ENCODE measurements at regions not wholly inside any gene's neighbourhood (a gene's known extent, or its start where the extent isn't known, plus 50 kb on each side); places are given as distances from the start of the nearest gene placed in this dataset.

- WGBS, 3 donors = 78 to 87% (median 79%) methylated on average over 2 of the region's 2 CpGs
- H3K27ac ChIP-seq (ENCODE audit: low read depth in 1 of 3, low read length in 2 of 3) = peak overlapping the region in 1 of 3 donors; percentile 48
- H3K36me3 ChIP-seq (ENCODE audit: control insufficient read depth in 3 of 3, insufficient read depth in 2 of 3, low read depth in 1 of 3, low read length in 3 of 3) = no peaks in the 10 kb centered on the region
- H3K27me3 ChIP-seq (ENCODE audit: control insufficient read depth in 3 of 3, insufficient read depth in 3 of 3, low read length in 3 of 3) = no peaks in the 10 kb centered on the region
- H3K9me3 ChIP-seq (ENCODE audit: control insufficient read depth in 2 of 2, insufficient read depth in 1 of 2, low read depth in 1 of 2, low read length in 1 of 2) = peaks cover 0 to 7% of the 10 kb centered on the region in 2 donors
- H3K4me3 ChIP-seq (ENCODE audit: low read depth in 1 of 3, low read length in 3 of 3) = no peak overlapping the region
- no peak for FAIRE-seq
- DNase-seq = no peak
- H3K4me1 ChIP-seq (ENCODE audit: control insufficient read depth in 3 of 3, insufficient read depth in 2 of 3, low read depth in 1 of 3, low read length in 2 of 3) = peaks cover 0 to 7% (median 0%) of the 10 kb centered on the region in 3 donors
Observed at GRCh38 chr22:27219036-27219435, 561.6 kb downstream of the MIAT start.

GRCh38 chr22:27220339-27220738 is 563.0 kb downstream of the MIAT start:
- no peak overlapping the region for H3K27ac ChIP-seq (ENCODE audit: low read depth in 1 of 3, low read length in 2 of 3)
- 50 to 62% (median 61%) methylated on average over 5 of the region's 5 CpGs for WGBS, 3 donors
- peaks cover 0 to 7% of the 10 kb centered on the region in 2 donors for H3K9me3 ChIP-seq (ENCODE audit: control insufficient read depth in 2 of 2, insufficient read depth in 1 of 2, low read depth in 1 of 2, low read length in 1 of 2)
- H3K4me3 ChIP-seq (ENCODE audit: low read depth in 1 of 3, low read length in 3 of 3) = no peak overlapping the region
- H3K4me1 ChIP-seq (ENCODE audit: control insufficient read depth in 3 of 3, insufficient read depth in 2 of 3, low read depth in 1 of 3, low read length in 2 of 3) = peaks cover 0 to 4% (median 0%) of the 10 kb centered on the region in 3 donors
- H3K36me3 ChIP-seq (ENCODE audit: control insufficient read depth in 3 of 3, insufficient read depth in 2 of 3, low read depth in 1 of 3, low read length in 3 of 3) = no peaks in the 10 kb centered on the region
- no peak for FAIRE-seq
- peak in 1 of 2 donors; percentile 65 for DNase-seq
- H3K27me3 ChIP-seq (ENCODE audit: control insufficient read depth in 3 of 3, insufficient read depth in 3 of 3, low read length in 3 of 3) = no peaks in the 10 kb centered on the region

GRCh38 chr22:27222178-27222577 is 564.8 kb downstream of the MIAT start:
- H3K4me3 ChIP-seq (ENCODE audit: low read depth in 1 of 3, low read length in 3 of 3) = no peak overlapping the region
- DNase-seq (no peak), FAIRE-seq (no peak)
- no peaks in the 10 kb centered on the region for H3K27me3 ChIP-seq (ENCODE audit: control insufficient read depth in 3 of 3, insufficient read depth in 3 of 3, low read length in 3 of 3)
- H3K9me3 ChIP-seq (ENCODE audit: control insufficient read depth in 2 of 2, insufficient read depth in 1 of 2, low read depth in 1 of 2, low read length in 1 of 2) = peaks cover 0 to 7% of the 10 kb centered on the region in 2 donors
- H3K27ac ChIP-seq (ENCODE audit: low read depth in 1 of 3, low read length in 2 of 3) = no peak overlapping the region
- H3K4me1 ChIP-seq (ENCODE audit: control insufficient read depth in 3 of 3, insufficient read depth in 2 of 3, low read depth in 1 of 3, low read length in 2 of 3) = peaks cover 0 to 4% (median 0%) of the 10 kb centered on the region in 3 donors
- no peaks in the 10 kb centered on the region for H3K36me3 ChIP-seq (ENCODE audit: control insufficient read depth in 3 of 3, insufficient read depth in 2 of 3, low read depth in 1 of 3, low read length in 3 of 3)

- Histone ChIP-seq H3K4me1 (ENCODE audit: control insufficient read depth in 3 of 3, insufficient read depth in 2 of 3, low read depth in 1 of 3, low read length in 2 of 3) (peaks cover 0 to 4% (median 0%) of the 10 kb centered on the region in 3 donors), H3K4me3 (ENCODE audit: low read depth in 1 of 3, low read length in 3 of 3) (no peak overlapping the region), H3K27ac (ENCODE audit: low read depth in 1 of 3, low read length in 2 of 3) (peak overlapping the region in 1 of 3 donors; percentile 21), H3K9me3 (ENCODE audit: control insufficient read depth in 2 of 2, insufficient read depth in 1 of 2, low read depth in 1 of 2, low read length in 1 of 2) (peaks cover 0 to 7% of the 10 kb centered on the region in 2 donors), H3K27me3 (ENCODE audit: control insufficient read depth in 3 of 3, insufficient read depth in 3 of 3, low read length in 3 of 3) (no peaks in the 10 kb centered on the region), H3K36me3 (ENCODE audit: control insufficient read depth in 3 of 3, insufficient read depth in 2 of 3, low read depth in 1 of 3, low read length in 3 of 3) (no peaks in the 10 kb centered on the region)
- FAIRE-seq (no peak), DNase-seq (no peak)
- WGBS, 3 donors = 54 to 61% (median 59%) methylated on average over 3 of the region's 3 CpGs
Observed at GRCh38 chr22:27223317-27224177, 566.2 kb downstream of the MIAT start.

GRCh38 chr22:27224485-27225374 is 567.3 kb downstream of the MIAT start:
- H3K9me3 ChIP-seq (ENCODE audit: control insufficient read depth in 2 of 2, insufficient read depth in 1 of 2, low read depth in 1 of 2, low read length in 1 of 2) = peaks cover 0 to 11% of the 10 kb centered on the region in 2 donors
- H3K4me3 ChIP-seq (ENCODE audit: low read depth in 1 of 3, low read length in 3 of 3) = no peak overlapping the region
- H3K27me3 ChIP-seq (ENCODE audit: control insufficient read depth in 3 of 3, insufficient read depth in 3 of 3, low read length in 3 of 3) = no peaks in the 10 kb centered on the region
- no peaks in the 10 kb centered on the region for H3K36me3 ChIP-seq (ENCODE audit: control insufficient read depth in 3 of 3, insufficient read depth in 2 of 3, low read depth in 1 of 3, low read length in 3 of 3)
- H3K4me1 ChIP-seq (ENCODE audit: control insufficient read depth in 3 of 3, insufficient read depth in 2 of 3, low read depth in 1 of 3, low read length in 2 of 3) = peaks cover 0 to 4% (median 0%) of the 10 kb centered on the region in 3 donors
- peak overlapping the region in 1 of 3 donors; percentile 6 for H3K27ac ChIP-seq (ENCODE audit: low read depth in 1 of 3, low read length in 2 of 3)
- FAIRE-seq = no peak
- WGBS, 3 donors = 51 to 67% (median 54%) methylated on average over 18 of the region's 18 CpGs
- DNase-seq = peak in 1 of 2 donors; percentile 31

- Histone ChIP-seq H3K36me3 (ENCODE audit: control insufficient read depth in 3 of 3, insufficient read depth in 2 of 3, low read depth in 1 of 3, low read length in 3 of 3) (no peaks in the 10 kb centered on the region), H3K4me1 (ENCODE audit: control insufficient read depth in 3 of 3, insufficient read depth in 2 of 3, low read depth in 1 of 3, low read length in 2 of 3) (no peaks in the 10 kb centered on the region), H3K27ac (ENCODE audit: low read depth in 1 of 3, low read length in 2 of 3) (no peak overlapping the region), H3K9me3 (ENCODE audit: control insufficient read depth in 2 of 2, insufficient read depth in 1 of 2, low read depth in 1 of 2, low read length in 1 of 2) (peaks cover 0 to 14% of the 10 kb centered on the region in 2 donors), H3K27me3 (ENCODE audit: control insufficient read depth in 3 of 3, insufficient read depth in 3 of 3, low read length in 3 of 3) (peaks cover 0 to 3% (median 0%) of the 10 kb centered on the region in 3 donors), H3K4me3 (ENCODE audit: low read depth in 1 of 3, low read length in 3 of 3) (no peak overlapping the region)
- 55 to 64% (median 62%) methylated on average over 3 of the region's 3 CpGs for WGBS, 3 donors
- FAIRE-seq = no peak
- no peak for DNase-seq
Observed at GRCh38 chr22:27226666-27227065, 569.3 kb downstream of the MIAT start.

- H3K36me3 ChIP-seq (ENCODE audit: control insufficient read depth in 3 of 3, insufficient read depth in 2 of 3, low read depth in 1 of 3, low read length in 3 of 3) = no peaks in the 10 kb centered on the region
- peaks cover 0 to 3% (median 2%) of the 10 kb centered on the region in 3 donors for H3K27me3 ChIP-seq (ENCODE audit: control insufficient read depth in 3 of 3, insufficient read depth in 3 of 3, low read length in 3 of 3)
- DNase-seq (no peak), FAIRE-seq (no peak)
- WGBS, 3 donors = 59 to 84% (median 76%) methylated on average over 2 of the region's 2 CpGs
- H3K4me1 ChIP-seq (ENCODE audit: control insufficient read depth in 3 of 3, insufficient read depth in 2 of 3, low read depth in 1 of 3, low read length in 2 of 3) = no peaks in the 10 kb centered on the region
- no peak overlapping the region for H3K4me3 ChIP-seq (ENCODE audit: low read depth in 1 of 3, low read length in 3 of 3)
- peaks cover 0 to 7% of the 10 kb centered on the region in 2 donors for H3K9me3 ChIP-seq (ENCODE audit: control insufficient read depth in 2 of 2, insufficient read depth in 1 of 2, low read depth in 1 of 2, low read length in 1 of 2)
- no peak overlapping the region for H3K27ac ChIP-seq (ENCODE audit: low read depth in 1 of 3, low read length in 2 of 3)
Observed at GRCh38 chr22:27228771-27229170, 571.4 kb downstream of the MIAT start.

- Histone ChIP-seq H3K27ac (ENCODE audit: low read depth in 1 of 3, low read length in 2 of 3) (no peak overlapping the region), H3K4me3 (ENCODE audit: low read depth in 1 of 3, low read length in 3 of 3) (no peak overlapping the region), H3K9me3 (ENCODE audit: control insufficient read depth in 2 of 2, insufficient read depth in 1 of 2, low read depth in 1 of 2, low read length in 1 of 2) (peaks cover 0 to 7% of the 10 kb centered on the region in 2 donors), H3K4me1 (ENCODE audit: control insufficient read depth in 3 of 3, insufficient read depth in 2 of 3, low read depth in 1 of 3, low read length in 2 of 3) (no peaks in the 10 kb centered on the region), H3K36me3 (ENCODE audit: control insufficient read depth in 3 of 3, insufficient read depth in 2 of 3, low read depth in 1 of 3, low read length in 3 of 3) (no peaks in the 10 kb centered on the region), H3K27me3 (ENCODE audit: control insufficient read depth in 3 of 3, insufficient read depth in 3 of 3, low read length in 3 of 3) (peaks cover 0 to 3% (median 2%) of the 10 kb centered on the region in 3 donors)
- 83 to 89% (median 88%) methylated on average over 1 of the region's 1 CpG for WGBS, 3 donors
- DNase-seq (no peak), FAIRE-seq (no peak)
Observed at GRCh38 chr22:27230189-27230588, 571.4 kb downstream of the MN1 start.
